GM21576 (cell line): ENCODE measurements at regions not wholly inside any gene's neighbourhood (a gene's known extent, or its start where the extent isn't known, plus 50 kb on each side); places are given as distances from the start of the nearest gene placed in this dataset.

ENCODE experiments used
- ATAC-seq: cut with Tn5 transposase; IDR thresholded peaks from one replicate; pipeline ENCODE4 v1.9.1; 2021; ENCODE audit warnings: mild to moderate bottlenecking, moderate library complexity; ENCODE audit not compliant: unreplicated experiment

DNA sequence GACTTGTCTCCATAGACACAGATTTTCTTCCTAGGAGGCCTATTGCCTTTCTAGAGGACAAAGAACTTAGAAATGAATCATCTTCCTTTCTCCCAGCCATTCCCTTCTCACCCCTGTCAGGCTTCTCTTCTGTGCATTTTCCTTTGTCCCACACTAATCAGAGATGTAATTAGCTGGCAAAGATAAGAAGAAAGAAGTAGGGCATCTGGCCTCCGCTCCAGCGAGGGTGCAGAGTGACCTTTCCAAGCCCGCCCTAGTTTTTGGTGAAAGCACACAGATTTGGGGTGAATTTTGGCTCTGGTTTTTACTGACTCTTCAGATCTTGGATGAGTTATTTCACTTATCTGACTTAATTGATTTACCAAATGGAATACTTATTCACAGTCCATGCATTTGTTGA lies 626.5 kb downstream of the ZEB2 start:
- ATAC-seq = no peak

GRCh38 chr2:143891879-143892308 lies 628.0 kb downstream of the ZEB2 start:
- ATAC-seq = no peak

DNA sequence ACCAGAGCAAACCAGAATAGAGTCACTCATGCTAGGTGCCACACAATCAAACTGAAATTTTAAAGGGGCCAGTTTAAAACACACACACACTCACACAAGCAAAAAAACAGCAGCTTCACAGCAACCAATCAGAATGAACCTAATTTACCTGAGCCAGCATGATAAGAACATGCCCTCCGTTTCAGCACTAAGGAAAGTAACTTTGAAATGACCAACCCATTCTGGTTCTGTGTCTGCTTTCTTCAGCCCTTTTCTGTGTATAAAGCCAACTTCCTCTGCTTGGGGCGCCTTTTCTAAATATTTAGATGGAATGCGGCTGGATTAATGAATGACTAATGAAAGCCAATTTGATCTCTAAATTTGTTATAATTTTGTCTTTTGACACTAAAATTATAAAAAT lies 629.1 kb downstream of the ZEB2 start:
- ATAC-seq = no peak

DNA sequence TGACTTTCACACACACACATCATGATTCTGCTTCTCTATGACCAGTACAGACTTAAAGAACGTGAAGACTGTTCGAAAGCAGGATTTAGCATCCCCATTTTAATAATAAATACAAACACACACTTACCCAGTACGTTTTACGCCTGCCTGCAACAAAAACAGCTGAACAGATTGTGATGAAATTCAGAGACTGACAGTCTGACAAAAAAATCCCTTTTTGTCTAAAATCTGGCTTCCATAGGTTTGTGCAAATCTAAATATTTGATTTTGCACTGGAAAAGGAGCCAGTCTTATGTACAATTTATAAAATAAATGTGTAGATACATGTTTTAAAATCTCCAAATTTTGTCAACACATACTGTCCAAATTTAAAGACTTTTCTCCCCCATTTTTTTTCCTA lies 630.7 kb downstream of the ZEB2 start:
- no peak for ATAC-seq

- ATAC-seq = no peak
These were observed 634.5 kb downstream of the ZEB2 start for GRCh38 chr2:143885461-143885860.

GRCh38 chr2:143881246-143881645 lies 638.7 kb downstream of the ZEB2 start:
- ATAC-seq = no peak

DNA sequence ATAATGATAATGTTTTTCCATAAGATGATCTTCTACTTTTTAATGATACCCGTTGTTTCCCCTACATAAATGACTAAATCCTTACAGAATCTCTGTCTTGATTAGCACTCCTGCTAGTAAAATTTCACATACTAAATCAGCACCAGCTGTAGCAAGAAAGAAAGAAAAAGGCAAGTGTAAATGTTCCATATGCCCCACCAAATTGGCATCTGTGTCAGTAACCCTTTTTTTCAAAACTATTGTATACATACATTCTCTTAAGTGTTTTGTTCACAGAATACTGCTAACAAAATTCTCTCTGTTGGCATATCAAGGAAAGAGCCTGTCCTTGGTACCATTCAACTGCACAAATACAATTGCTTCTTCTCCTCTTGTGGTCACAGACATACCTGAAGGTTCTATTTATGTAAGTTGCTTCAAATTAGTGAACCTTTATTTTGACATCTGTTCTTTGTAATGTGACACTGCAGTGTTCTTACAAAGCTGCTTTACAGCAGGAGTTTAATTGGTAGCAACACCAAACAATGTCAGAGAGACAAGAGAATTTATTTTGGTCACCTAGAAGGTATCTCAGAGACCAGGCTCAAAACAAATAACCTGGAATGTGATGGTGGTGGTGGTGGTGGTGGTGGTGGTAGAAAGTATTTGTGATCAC lies 641.9 kb downstream of the ZEB2 start:
- ATAC-seq = no peak

DNA sequence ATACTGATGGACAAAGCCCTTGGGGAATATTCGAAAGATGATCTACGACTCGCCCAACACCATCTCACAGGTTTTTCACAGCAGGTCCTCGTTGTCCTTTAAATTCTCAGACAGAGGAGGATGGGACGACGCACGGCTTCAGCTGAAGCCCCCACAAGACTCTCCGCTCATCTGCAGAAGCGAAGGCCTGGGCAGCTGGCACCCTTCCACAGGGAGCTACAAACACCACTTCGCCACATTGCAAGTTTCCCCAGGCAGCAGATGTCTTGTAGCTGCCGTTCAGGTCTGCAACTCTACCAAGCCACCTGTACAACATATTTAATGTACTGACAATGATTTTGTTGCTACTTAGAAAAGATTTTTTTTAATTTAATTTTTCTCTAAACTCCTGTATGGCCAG lies 642.9 kb downstream of the ZEB2 start:
- no peak for ATAC-seq

DNA sequence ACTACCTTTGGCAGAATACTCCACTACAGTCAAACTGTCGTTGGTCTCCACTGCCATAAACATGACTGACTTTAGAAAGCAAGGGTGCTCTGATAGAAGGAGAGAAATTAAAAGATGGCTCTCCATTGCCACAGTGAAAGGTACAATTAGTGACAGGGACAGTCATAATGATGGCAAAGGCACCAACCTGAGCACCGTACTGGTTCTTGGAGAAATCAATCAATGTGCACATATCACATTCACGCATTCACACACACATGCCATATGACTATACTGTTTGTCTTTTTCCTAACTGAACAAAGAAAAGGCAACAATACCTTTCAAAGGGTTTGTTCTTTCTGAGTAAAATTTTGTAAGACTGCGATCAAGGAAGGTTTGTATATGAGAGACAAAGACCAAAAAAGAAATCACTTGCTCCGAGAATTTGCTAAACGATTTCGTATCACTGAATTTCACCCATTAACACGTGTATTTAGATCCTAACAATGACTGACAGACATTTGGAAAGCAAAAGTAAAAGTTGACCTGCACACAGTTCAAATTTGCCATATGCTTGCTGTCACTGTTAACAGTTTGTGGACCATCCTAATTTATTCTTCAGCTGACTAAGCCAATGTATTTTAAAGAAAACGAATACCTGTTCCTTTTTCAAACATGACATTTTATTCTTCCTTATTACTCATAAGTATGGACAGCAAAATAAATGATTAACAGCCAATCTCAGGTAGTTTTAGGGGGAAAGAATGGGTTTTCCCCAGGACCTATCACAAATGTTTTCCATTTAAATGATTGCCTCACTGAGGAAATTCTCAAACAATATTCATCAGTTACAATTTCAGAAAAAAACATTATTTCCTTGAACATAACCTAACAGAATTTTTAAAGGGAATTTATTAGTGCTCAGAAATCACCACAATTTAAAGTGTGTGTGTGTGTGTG lies 644.4 kb downstream of the ZEB2 start:
- ATAC-seq = no peak

- no peak for ATAC-seq
These were observed 646.0 kb downstream of the ZEB2 start for GRCh38 chr2:143873886-143874285.

DNA sequence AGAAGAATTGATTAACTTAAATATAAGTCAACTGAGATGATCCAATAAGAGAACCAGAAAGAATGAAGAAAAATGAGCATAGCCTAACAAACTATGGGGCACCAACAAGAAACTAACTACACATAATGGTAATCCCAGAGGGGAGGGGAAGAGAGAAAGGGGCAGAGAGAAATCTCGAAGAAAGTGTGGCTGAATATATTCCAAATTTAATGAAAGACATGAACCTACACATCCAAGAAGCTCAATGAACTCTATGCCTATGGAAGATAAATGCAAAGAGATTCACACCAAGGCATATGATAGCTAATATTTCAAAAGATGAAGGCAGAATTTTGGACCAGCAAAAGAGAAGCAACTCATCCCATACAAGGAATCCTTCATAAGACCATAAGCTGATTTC lies 649.2 kb downstream of the ZEB2 start:
- no peak for ATAC-seq

DNA sequence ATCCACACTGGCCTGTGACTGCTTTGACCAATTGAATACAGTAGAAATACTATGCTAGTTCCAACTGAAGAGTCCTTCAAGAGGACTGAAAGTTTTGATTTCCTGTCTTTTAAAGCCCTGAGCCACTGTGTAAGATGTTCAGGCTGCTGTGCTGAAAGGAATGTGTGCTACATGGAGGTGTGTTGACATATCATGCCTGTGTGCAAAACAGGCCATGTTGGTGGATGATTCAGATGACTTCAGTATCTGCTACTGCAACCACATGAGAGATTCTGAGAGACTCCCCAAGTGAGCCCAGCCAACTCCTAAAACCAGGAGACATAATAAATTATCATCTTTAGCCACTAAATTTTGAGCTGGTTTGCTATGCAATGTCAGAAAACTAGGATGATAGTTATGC lies 662.9 kb downstream of the ZEB2 start:
- no peak for ATAC-seq

GRCh38 chr2:143852759-143853158 lies 667.2 kb downstream of the ZEB2 start:
- ATAC-seq = no peak

DNA sequence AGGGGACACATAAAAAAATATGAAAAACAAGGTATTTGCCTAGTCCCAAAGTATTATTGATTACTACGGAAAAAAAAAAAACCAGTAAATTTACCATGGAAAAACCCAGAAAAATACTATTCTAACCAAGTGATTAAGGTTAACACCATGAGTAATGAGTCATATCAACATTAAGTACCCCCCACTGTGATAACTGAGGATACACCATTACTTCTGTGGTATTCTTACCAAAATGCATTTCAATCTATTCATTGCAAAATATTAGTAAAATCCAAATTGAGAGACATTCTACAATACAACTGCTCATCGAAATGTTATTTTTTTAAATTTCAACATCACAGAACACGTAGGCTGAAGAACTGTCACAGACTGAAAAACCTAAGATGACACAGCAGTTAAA lies 669.8 kb downstream of the ZEB2 start:
- ATAC-seq = no peak

DNA sequence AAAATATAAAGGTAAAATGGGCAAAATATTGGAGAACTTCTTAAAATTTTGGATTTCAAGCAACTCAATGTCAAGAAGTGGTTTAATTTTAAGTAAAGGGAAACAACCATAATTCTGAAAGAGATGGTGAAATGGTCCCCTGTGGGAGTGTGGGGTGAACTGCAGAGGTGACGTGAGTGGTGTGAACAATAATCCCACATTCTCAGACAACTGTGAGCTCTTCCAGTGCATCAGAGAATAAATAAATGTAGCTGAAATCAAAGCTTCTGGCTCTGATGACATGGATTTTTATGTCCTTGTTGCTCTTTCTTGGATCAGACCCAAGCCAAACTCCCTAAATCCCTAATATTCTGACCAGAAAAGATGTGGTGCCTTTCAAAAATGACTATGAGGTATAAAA lies 672.7 kb downstream of the ZEB2 start:
- no peak for ATAC-seq

DNA sequence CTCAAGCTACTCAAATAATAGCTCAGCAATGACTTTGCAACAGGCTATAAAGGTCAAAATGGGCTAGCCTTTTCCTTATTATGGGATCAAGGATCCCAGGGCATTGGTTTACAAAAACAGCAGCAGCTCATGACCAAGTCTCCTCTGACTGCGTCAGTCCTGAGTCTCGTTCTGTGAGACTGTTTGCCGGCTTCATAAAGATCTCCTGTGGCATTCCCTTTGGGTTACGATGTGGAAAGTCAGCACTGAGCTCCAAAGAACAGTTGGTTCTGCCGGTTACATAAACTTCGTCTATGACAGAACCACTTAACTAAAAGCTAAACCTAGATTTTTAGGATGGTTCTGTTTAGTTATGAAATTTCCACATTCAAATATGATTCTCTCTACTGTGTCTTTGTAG lies 674.9 kb downstream of the ZEB2 start:
- ATAC-seq = no peak

DNA sequence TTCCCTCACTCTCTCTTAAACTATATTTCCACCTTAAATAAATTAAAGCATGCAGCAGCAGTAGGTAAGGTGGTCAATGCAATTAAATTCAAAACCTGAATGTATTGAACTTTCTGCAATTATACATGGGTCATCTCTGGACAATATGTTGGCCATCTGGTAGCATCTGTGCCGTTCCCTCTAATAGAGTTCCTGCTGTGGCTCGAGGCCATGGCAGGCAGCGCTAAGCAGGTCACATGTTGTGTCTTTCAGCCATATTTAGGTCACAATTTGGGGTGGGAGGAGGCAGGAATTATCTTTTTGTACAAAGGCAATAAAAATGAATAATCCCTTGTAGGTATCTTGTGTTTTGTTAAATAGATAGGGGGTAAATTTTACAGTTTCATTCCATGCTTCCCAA lies 676.2 kb downstream of the ZEB2 start:
- no peak for ATAC-seq

- no peak for ATAC-seq
These were observed 677.1 kb downstream of the ZEB2 start for GRCh38 chr2:143842836-143843235.

- no peak for ATAC-seq
These were observed 678.0 kb downstream of the ZEB2 start for GRCh38 chr2:143841935-143842334.

- ATAC-seq = no peak
These were observed 679.3 kb downstream of the ZEB2 start for GRCh38 chr2:143840601-143841000.

DNA sequence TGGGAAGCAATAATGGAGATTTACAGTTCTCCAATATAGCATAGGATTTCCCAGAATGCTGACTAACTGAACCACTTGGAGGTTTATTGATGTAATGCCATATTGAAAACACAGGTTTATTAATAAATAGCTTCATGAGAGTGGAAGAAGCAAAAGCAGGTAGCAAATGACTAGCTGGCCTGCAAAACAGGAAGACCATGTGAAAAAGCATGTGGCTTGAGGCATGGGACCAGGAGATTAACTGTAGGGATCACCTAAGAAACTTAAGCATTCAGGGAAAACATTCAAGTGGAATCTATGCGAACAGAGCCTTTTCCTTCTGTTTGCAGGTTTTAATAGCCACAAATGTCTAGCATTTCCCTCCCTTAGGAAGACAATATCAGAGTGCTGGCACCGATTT lies 679.7 kb downstream of the ZEB2 start:
- ATAC-seq = no peak

- ATAC-seq = no peak
These were observed 680.5 kb downstream of the ZEB2 start for GRCh38 chr2:143839456-143839855.
